Epithelial cell of proximal tubule (primary cell): ENCODE measurements at regions not wholly inside any gene's neighbourhood (a gene's known extent, or its start where the extent isn't known, plus 50 kb on each side); places are given as distances from the start of the nearest gene placed in this dataset.
"Not testable (repeated sequence)": the region's sequence is repeated elsewhere in the genome, so short reads cannot be mapped to it uniquely, and the experiment has no call there.

Experiments used
- DNase-seq: peaks from one replicate; pipeline ENCODE4 v3.0.0-alpha.2; 2011; ENCODE audit warnings: low read depth
- H3K4me3 ChIP-seq: 2 replicates; pipeline ENCODE4 v1.5.1; 2011; ENCODE audit warnings: low read depth, mild to moderate bottlenecking, low read length
- TF ChIP-seq, protein P1 (sequence below): conservative IDR thresholded peaks from 2 replicates; pipeline ENCODE4 v1.5.1; 2012; ENCODE audit warnings: low read depth, mild to moderate bottlenecking, low read length

- peak; percentile 74 for DNase-seq
- TF ChIP-seq, protein P1, sequence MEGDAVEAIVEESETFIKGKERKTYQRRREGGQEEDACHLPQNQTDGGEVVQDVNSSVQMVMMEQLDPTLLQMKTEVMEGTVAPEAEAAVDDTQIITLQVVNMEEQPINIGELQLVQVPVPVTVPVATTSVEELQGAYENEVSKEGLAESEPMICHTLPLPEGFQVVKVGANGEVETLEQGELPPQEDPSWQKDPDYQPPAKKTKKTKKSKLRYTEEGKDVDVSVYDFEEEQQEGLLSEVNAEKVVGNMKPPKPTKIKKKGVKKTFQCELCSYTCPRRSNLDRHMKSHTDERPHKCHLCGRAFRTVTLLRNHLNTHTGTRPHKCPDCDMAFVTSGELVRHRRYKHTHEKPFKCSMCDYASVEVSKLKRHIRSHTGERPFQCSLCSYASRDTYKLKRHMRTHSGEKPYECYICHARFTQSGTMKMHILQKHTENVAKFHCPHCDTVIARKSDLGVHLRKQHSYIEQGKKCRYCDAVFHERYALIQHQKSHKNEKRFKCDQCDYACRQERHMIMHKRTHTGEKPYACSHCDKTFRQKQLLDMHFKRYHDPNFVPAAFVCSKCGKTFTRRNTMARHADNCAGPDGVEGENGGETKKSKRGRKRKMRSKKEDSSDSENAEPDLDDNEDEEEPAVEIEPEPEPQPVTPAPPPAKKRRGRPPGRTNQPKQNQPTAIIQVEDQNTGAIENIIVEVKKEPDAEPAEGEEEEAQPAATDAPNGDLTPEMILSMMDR, result no peak
- H3K4me3 ChIP-seq, result no peak overlapping the region
Observed at GRCh38 chr1:177650947-177651346, 318.9 kb downstream of the SEC16B start.

DNA sequence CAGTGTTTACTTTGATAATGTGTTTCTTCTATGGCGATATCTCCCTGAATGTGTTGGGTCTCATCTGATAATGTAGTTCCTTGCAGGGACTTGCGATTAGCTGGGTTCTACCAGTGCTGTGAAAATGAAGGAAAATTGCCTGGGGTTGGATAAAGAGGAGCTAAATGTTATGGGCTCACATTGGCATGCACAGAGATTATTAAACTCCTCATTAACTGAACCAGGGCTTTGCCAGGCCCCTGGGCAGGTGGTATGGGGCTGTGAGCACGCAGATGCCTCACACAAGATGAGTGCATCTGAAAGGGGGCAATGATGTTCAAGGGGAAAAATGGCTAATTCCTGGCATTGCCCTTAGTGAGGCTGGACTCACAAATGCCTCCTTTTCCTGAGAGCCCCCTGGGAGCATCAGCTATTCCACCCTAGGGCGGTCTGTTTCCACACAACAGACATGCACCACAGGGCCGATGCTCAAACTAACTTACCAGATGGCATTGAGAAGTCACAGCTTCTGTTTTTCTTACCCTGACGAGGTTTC is 321.1 kb downstream of the SEC16B start:
- no peak overlapping the region for H3K4me3 ChIP-seq
- TF ChIP-seq, protein P1, result no peak
- DNase-seq, result no peak

DNA sequence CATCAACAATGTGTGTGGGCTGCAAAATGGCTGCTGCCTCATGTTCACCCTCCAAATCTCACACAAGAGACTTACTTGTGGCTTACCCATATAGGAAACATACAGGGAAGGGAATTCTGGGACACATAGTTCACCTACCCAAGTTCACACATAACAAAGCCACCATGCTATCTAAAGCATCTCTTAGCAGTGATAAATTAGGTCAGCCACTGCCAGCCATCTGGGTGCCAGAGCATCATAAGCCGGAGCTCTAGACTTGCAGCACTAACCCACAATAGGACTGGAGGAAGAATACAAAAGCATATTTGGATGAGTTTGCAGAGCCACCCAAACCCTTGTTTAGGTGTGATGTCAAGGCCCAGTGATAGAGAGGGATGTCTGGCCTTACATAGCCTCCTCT is 321.7 kb downstream of the SEC16B start:
- TF ChIP-seq, protein P1, result no peak
- DNase-seq, result no peak
- no peak overlapping the region for H3K4me3 ChIP-seq

- TF ChIP-seq, protein P1, result no peak
- DNase-seq, result no peak
- no peak overlapping the region for H3K4me3 ChIP-seq
Observed at GRCh38 chr1:177646757-177647730, 322.8 kb downstream of the SEC16B start.

GRCh38 chr1:177645491-177646190 is 324.2 kb downstream of the SEC16B start:
- H3K4me3 ChIP-seq, result peak overlapping the region; percentile 3
- no peak for DNase-seq
- TF ChIP-seq, protein P1, result no peak

DNA sequence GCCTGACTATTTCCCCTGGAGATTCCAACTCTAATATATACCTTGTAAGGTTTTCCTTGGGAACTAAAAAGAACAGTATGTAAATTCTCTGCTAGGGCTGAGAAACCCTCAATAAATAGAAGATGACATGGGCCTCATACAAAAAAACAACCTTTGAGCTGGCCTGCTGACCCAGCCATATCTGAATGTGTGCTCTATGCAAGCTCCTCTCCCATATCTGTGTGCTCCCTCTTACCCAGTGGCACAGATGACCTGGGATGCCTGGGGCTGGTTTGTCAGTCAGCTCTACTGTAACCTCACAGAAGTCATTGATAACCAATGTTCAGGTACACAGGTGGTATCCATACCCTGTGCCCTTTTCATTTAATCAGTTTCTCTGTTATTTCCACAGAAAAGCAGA is 329.2 kb downstream of the SEC16B start:
- TF ChIP-seq, protein P1, result no peak
- no peak overlapping the region for H3K4me3 ChIP-seq
- no peak for DNase-seq

- not testable (repeated sequence) for DNase-seq, H3K4me3 ChIP-seq
Observed at GRCh38 chr1:177634151-177634550, 335.7 kb downstream of the SEC16B start.
